ENCODE measurements at regions not wholly inside any gene's neighbourhood (a gene's known extent, or its start where the extent isn't known, plus 50 kb on each side); places are given as distances from the start of the nearest gene placed in this dataset.
"Not testable (repeated sequence)": the region's sequence is repeated elsewhere in the genome, so short reads cannot be mapped to it uniquely, and the experiment has no call there.

- no peak for DNase-seq
Measured at GRCh38 chr1:214143006-214143992, 137.7 kb upstream of the SMYD2 start.

GRCh38 chr1:214144521-214144920 lies 136.4 kb upstream of the SMYD2 start:
- DNase-seq: not testable (repeated sequence)

GRCh38 chr1:214146523-214146922 lies 134.4 kb upstream of the SMYD2 start:
- no peak for DNase-seq

GRCh38 chr1:214154596-214155292 lies 126.2 kb upstream of the SMYD2 start:
- DNase-seq: no peak

- DNase-seq: no peak
Measured at GRCh38 chr1:214155987-214156625, 124.9 kb upstream of the SMYD2 start.

- no peak for DNase-seq
Measured at GRCh38 chr1:214164173-214164572, 116.8 kb upstream of the SMYD2 start.

GRCh38 chr1:214165850-214166374 lies 115.0 kb upstream of the SMYD2 start:
- DNase-seq: no peak

- DNase-seq: no peak
Measured at GRCh38 chr1:214174508-214175199, 106.3 kb upstream of the SMYD2 start.

- DNase-seq: no peak
Measured at GRCh38 chr1:214178102-214178501, 102.9 kb upstream of the SMYD2 start.

GRCh38 chr1:214184992-214185391 lies 96.0 kb upstream of the SMYD2 start:
- no peak for DNase-seq

GRCh38 chr1:214186103-214186824 lies 94.7 kb upstream of the SMYD2 start:
- no peak for DNase-seq

GRCh38 chr1:214187121-214187900 lies 93.6 kb upstream of the SMYD2 start:
- DNase-seq: no peak

- no peak for DNase-seq
Measured at GRCh38 chr1:214187933-214188332, 93.0 kb upstream of the SMYD2 start.

- DNase-seq: no peak
Measured at GRCh38 chr1:214188835-214189234, 92.1 kb upstream of the SMYD2 start.

GRCh38 chr1:214192825-214193643 lies 87.9 kb upstream of the SMYD2 start:
- DNase-seq: no peak

GRCh38 chr1:214193691-214194090 lies 87.3 kb upstream of the SMYD2 start:
- DNase-seq: no peak

- no peak for DNase-seq
Measured at GRCh38 chr1:214198571-214198970, 82.4 kb upstream of the SMYD2 start.

- no peak for DNase-seq
Measured at GRCh38 chr1:214199585-214199984, 81.4 kb upstream of the SMYD2 start.

- no peak for DNase-seq
Measured at GRCh38 chr1:214202992-214203391, 78.0 kb upstream of the SMYD2 start.

- no peak for DNase-seq
Measured at GRCh38 chr1:214205053-214205452, 75.9 kb upstream of the SMYD2 start.

Data from activated naive CD4-positive, alpha-beta T cell treated with anti-CD3 and anti-CD28 coated beads, Interleukin-2, amount 50 U/mL, for 16 hours (primary cell).